ENCODE measurements at regions not wholly inside any gene's neighbourhood (a gene's known extent, or its start where the extent isn't known, plus 50 kb on each side); places are given as distances from the start of the nearest gene placed in this dataset.
A peak's percentile ranks its signal among the peaks of the same experiment; 100 is the strongest.

DNA sequence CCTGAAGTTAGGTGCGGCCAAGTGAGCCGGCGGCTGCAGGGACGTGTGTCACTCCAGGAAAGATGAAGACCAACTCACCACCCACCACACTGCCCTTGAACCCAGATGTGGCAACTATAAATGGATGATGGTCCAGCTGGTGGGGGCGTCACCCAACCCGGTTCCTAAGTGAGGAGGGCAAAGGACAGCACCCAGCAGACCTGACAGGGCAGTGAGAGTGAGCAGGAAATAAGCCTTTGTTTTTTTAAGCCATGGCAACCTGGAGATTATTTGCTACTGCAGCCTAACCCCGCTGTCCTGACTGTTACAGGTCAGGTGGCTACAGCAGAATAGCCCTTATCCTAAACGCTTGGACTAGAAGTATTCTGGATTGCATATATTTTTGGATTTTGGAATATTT lies 228.9 kb downstream of the CTTN start:
- POLR2A ChIA-PET: no interaction called here
- H3K9me3 Mint-ChIP-seq (ENCODE audit: unreplicated experiment): no peaks in the 10 kb centered on the region
- Histone ChIP-seq H3K36me3 (ENCODE audit: control insufficient read depth, insufficient read depth, low read length) (no peaks in the 10 kb centered on the region), H3K4me1 (no peaks in the 10 kb centered on the region), H3K27me3 (replicated peaks; ENCODE audit: control insufficient read depth, insufficient read depth, low read length) (no peaks in the 10 kb centered on the region), H3K4me3 (ENCODE audit: low read depth, low read length) (no peak overlapping the region), H3K9me3 (no peaks in the 10 kb centered on the region)
- no peaks in the 10 kb centered on the region for H3K27me3 Mint-ChIP-seq (ENCODE audit: insufficient read depth, unreplicated experiment)
- CTCF ChIA-PET: no interaction called here
- no TSS peak for BruUV-seq (replicated peaks)
- DNase-seq: no peak
- H3K27ac Mint-ChIP-seq (ENCODE audit: unreplicated experiment): no peak overlapping the region
- TF ChIP-seq, protein P1, sequence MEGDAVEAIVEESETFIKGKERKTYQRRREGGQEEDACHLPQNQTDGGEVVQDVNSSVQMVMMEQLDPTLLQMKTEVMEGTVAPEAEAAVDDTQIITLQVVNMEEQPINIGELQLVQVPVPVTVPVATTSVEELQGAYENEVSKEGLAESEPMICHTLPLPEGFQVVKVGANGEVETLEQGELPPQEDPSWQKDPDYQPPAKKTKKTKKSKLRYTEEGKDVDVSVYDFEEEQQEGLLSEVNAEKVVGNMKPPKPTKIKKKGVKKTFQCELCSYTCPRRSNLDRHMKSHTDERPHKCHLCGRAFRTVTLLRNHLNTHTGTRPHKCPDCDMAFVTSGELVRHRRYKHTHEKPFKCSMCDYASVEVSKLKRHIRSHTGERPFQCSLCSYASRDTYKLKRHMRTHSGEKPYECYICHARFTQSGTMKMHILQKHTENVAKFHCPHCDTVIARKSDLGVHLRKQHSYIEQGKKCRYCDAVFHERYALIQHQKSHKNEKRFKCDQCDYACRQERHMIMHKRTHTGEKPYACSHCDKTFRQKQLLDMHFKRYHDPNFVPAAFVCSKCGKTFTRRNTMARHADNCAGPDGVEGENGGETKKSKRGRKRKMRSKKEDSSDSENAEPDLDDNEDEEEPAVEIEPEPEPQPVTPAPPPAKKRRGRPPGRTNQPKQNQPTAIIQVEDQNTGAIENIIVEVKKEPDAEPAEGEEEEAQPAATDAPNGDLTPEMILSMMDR (IDR thresholded peaks at IDR 0.05; ENCODE audit: insufficient read depth in 1 of 2, low read depth in 1 of 2, low read length in 1 of 2, severe bottlenecking in 1 of 2, unreplicated experiment in 1 of 2): no peak
- no peaks in the 10 kb centered on the region for H3K4me1 Mint-ChIP-seq (ENCODE audit: low read depth, unreplicated experiment)
- peaks cover 27% of the 10 kb centered on the region for H3K36me3 Mint-ChIP-seq (ENCODE audit: insufficient read depth, unreplicated experiment)
- intact Hi-C loops (cut with micrococcal nuclease; ENCODE audit: unreplicated experiment): no loop called here
- no peak overlapping the region for H3K4me3 Mint-ChIP-seq (ENCODE audit: unreplicated experiment)

DNA sequence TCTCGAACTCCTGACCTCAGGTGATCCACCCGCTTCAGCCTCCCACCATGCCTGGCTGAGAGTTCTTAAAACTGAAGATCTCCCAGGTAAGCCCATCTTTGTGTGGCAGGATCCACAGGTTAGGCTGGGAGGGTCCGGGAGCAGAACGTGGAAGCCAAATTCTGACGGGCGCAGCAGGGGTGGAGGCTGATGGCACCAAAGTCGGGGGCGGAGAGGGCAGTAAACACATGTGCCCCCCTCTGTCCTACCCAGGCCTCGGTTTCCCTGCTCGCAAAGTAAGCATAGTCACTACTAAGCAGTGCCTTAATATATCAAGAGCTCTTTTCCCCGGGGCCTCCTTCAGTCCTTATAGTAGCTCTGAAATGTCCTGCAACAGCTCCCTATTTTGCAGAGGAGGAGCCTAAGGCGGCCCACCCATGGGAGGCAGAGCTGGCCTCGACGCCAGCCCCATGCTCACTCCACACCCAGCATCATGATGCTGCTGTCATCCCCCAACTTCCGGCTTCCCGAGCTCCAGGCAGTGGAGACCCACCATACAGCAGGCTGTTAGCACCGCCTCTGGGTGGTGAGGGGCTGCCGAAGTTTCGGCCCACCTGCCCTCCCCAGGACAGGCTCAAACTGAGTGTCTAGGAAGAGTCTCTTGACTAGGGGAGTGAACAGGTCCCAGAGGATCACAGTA lies 230.0 kb downstream of the CTTN start:
- CTCF ChIA-PET: no interaction called here
- intact Hi-C loops (cut with micrococcal nuclease; ENCODE audit: unreplicated experiment): no loop called here
- Histone ChIP-seq H3K27me3 (replicated peaks; ENCODE audit: control insufficient read depth, insufficient read depth, low read length) (no peaks in the 10 kb centered on the region), H3K4me3 (ENCODE audit: low read depth, low read length) (no peak overlapping the region), H3K36me3 (ENCODE audit: control insufficient read depth, insufficient read depth, low read length) (no peaks in the 10 kb centered on the region), H3K9me3 (no peaks in the 10 kb centered on the region), H3K4me1 (no peaks in the 10 kb centered on the region)
- peak overlapping the region; percentile 25 for H3K27ac Mint-ChIP-seq (ENCODE audit: unreplicated experiment)
- DNase-seq: no peak
- POLR2A ChIA-PET: no interaction called here
- H3K27me3 Mint-ChIP-seq (ENCODE audit: insufficient read depth, unreplicated experiment): no peaks in the 10 kb centered on the region
- H3K36me3 Mint-ChIP-seq (ENCODE audit: insufficient read depth, unreplicated experiment): peaks cover 16% of the 10 kb centered on the region
- no peak overlapping the region for H3K4me3 Mint-ChIP-seq (ENCODE audit: unreplicated experiment)
- no peaks in the 10 kb centered on the region for H3K4me1 Mint-ChIP-seq (ENCODE audit: low read depth, unreplicated experiment)
- no TSS peak for BruUV-seq (replicated peaks)
- no peaks in the 10 kb centered on the region for H3K9me3 Mint-ChIP-seq (ENCODE audit: unreplicated experiment)
- TF ChIP-seq, protein P1 (IDR thresholded peaks at IDR 0.05; ENCODE audit: insufficient read depth in 1 of 2, low read depth in 1 of 2, low read length in 1 of 2, severe bottlenecking in 1 of 2, unreplicated experiment in 1 of 2): no peak

DNA sequence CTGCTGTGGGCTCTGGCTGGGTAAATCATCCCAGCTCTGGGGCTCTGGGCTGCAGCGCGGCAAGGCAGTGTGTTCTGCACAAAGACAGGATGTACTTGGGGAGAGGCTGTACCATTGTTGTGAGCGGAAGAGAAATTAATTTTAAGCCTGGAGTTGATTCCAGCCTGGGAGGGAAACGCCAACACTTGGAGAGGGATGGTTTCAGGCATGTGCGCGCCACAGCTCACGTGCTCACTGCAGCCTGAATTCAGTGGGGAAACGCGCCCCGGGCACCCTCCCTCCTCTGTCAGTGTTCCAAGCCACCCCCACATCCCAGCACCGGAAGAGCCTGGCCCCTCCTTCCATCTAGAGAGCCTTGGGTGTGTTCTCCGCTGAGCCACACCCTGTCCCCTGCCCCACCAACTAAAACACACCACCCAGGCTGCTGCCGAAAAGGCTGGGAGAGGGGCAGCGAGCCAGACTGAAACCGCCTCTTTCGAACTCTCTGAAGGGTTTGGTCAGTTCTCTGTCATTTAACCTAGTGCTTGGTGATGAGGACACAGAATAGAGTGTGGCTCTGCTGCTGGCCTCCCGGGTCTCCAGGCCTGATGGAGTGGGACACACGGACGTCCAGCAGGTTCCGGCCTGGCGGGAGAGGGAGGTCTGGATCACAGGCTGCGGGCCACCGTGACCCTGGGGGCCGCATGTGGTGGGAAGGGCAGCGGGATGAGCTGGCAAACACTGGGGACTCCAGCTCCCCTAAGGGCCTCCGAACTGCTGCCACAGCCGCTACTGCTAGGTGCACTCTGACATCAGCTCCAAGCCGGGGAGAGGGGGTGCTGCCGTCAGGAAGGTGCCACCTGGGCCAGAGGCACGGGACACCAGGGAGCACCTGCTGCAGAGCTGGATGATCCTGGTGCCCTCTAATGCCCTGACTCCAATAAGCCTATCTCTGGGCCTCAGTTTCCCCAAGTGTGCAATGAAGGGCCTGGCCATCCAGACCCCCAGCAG lies 230.8 kb downstream of the CTTN start:
- CTCF ChIA-PET: no interaction called here
- no peaks in the 10 kb centered on the region for H3K36me3 ChIP-seq (ENCODE audit: control insufficient read depth, insufficient read depth, low read length)

More for the DNA sequence above, 230.8 kb downstream of the CTTN start:
- BruUV-seq (replicated peaks): no TSS peak
- no peak for DNase-seq
- Mint-ChIP-seq H3K36me3 (ENCODE audit: insufficient read depth, unreplicated experiment) (peaks cover 10% of the 10 kb centered on the region), H3K27ac (ENCODE audit: unreplicated experiment) (peak overlapping the region; percentile 25), H3K9me3 (ENCODE audit: unreplicated experiment) (no peaks in the 10 kb centered on the region), H3K27me3 (ENCODE audit: insufficient read depth, unreplicated experiment) (no peaks in the 10 kb centered on the region), H3K4me3 (ENCODE audit: unreplicated experiment) (no peak overlapping the region), H3K4me1 (ENCODE audit: low read depth, unreplicated experiment) (no peaks in the 10 kb centered on the region)
- POLR2A ChIA-PET: no interaction called here
- TF ChIP-seq, protein P1 (IDR thresholded peaks at IDR 0.05; ENCODE audit: insufficient read depth in 1 of 2, low read depth in 1 of 2, low read length in 1 of 2, severe bottlenecking in 1 of 2, unreplicated experiment in 1 of 2): no peak
- no peaks in the 10 kb centered on the region for H3K27me3 ChIP-seq (replicated peaks; ENCODE audit: control insufficient read depth, insufficient read depth, low read length)
- no peaks in the 10 kb centered on the region for H3K4me1 ChIP-seq
- H3K4me3 ChIP-seq (ENCODE audit: low read depth, low read length): no peak overlapping the region
- H3K9me3 ChIP-seq: no peaks in the 10 kb centered on the region
- intact Hi-C loops (cut with micrococcal nuclease; ENCODE audit: unreplicated experiment): no loop called here

Measured in Caco-2 (cell line).